GM18870 (cell line): ENCODE measurements at regions not wholly inside any gene's neighbourhood (a gene's known extent, or its start where the extent isn't known, plus 50 kb on each side); places are given as distances from the start of the nearest gene placed in this dataset.
A peak's percentile ranks its signal among the peaks of the same experiment; 100 is the strongest.

ENCODE experiments used
- ATAC-seq: cut with Tn5 transposase; IDR thresholded peaks from one replicate; pipeline ENCODE4 v1.9.1; 2021; ENCODE audit warnings: moderate library complexity; ENCODE audit not compliant: unreplicated experiment

GRCh38 chr1:87560137-87560536 lies 231.5 kb downstream of the LMO4 start:
- ATAC-seq, result no peak

GRCh38 chr1:87560601-87561360 lies 232.1 kb downstream of the LMO4 start:
- ATAC-seq, result no peak

GRCh38 chr1:87563211-87563610 lies 234.5 kb downstream of the LMO4 start:
- no peak for ATAC-seq

- no peak for ATAC-seq
These were observed 237.2 kb downstream of the LMO4 start for GRCh38 chr1:87565861-87566260.

- ATAC-seq, result no peak
These were observed 239.3 kb downstream of the LMO4 start for GRCh38 chr1:87568005-87568404.

- no peak for ATAC-seq
These were observed 240.2 kb downstream of the LMO4 start for GRCh38 chr1:87568911-87569310.

GRCh38 chr1:87572008-87572407 lies 243.3 kb downstream of the LMO4 start:
- ATAC-seq, result no peak

GRCh38 chr1:87572891-87573290 lies 244.2 kb downstream of the LMO4 start:
- ATAC-seq, result no peak

- no peak for ATAC-seq
These were observed 246.8 kb downstream of the LMO4 start for GRCh38 chr1:87575528-87575927.

- no peak for ATAC-seq
These were observed 249.8 kb downstream of the LMO4 start for GRCh38 chr1:87578464-87578863.

GRCh38 chr1:87583459-87583858 lies 254.8 kb downstream of the LMO4 start:
- ATAC-seq, result no peak

GRCh38 chr1:87584586-87584985 lies 255.9 kb downstream of the LMO4 start:
- ATAC-seq, result no peak

GRCh38 chr1:87586501-87586900 lies 257.8 kb downstream of the LMO4 start:
- no peak for ATAC-seq

- ATAC-seq, result peak; percentile 75
These were observed 259.8 kb downstream of the LMO4 start for GRCh38 chr1:87588495-87588894.

GRCh38 chr1:87591492-87591891 lies 262.8 kb downstream of the LMO4 start:
- ATAC-seq, result no peak

- peak; percentile 78 for ATAC-seq
These were observed 263.5 kb downstream of the LMO4 start for GRCh38 chr1:87592156-87592555.

GRCh38 chr1:87594736-87595383 lies 266.2 kb downstream of the LMO4 start:
- ATAC-seq, result no peak

GRCh38 chr1:87595384-87595781 lies 266.7 kb downstream of the LMO4 start:
- ATAC-seq, result no peak

- no peak for ATAC-seq
These were observed 269.7 kb downstream of the LMO4 start for GRCh38 chr1:87598429-87598828.

- no peak for ATAC-seq
These were observed 270.9 kb downstream of the LMO4 start for GRCh38 chr1:87599569-87599968.

- ATAC-seq, result no peak
These were observed 271.6 kb downstream of the LMO4 start for GRCh38 chr1:87600055-87600850.

GRCh38 chr1:87600854-87601253 lies 272.2 kb downstream of the LMO4 start:
- no peak for ATAC-seq
